ENCODE measurements at regions not wholly inside any gene's neighbourhood (a gene's known extent, or its start where the extent isn't known, plus 50 kb on each side); places are given as distances from the start of the nearest gene placed in this dataset.
"Not testable (repeated sequence)": the region's sequence is repeated elsewhere in the genome, so short reads cannot be mapped to it uniquely, and the experiment has no call there.

DNA sequence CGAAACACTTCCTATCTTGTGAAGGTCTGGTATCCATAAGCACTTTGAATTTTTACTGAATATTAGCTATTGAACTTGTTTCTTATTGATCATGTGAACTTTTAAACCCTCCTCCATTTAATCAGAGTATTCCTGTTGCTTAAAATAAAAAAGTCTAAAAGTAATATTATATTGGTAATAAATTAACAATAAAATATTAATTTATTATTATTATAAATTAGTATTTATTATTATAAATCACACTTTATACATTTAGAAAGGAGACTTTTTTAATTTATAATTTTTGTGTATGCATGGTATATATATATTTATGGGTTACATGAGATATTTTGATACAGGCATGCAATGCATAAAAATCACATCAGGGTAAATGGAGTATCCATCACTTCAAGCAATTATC is 295.4 kb upstream of the NETO1 start:
- no peak for DNase-seq

DNA sequence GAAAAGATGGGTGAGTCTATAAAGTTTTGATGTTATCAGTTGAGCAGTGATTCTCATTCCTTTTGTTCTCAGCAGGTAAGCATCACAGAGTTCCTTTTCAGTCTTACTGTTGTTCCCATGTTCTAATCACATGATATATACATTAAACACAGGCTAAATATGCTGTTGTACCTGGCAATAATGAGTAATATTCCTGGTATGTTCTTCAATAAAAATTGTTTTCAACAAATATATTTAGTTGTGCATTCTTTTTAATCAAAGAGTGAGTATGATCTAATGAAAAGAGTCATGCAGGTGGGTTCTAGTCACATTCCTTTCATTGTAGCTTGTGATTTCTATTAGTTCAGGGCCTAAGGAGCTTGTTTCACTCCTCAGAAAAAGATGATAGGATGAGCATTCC is 288.3 kb upstream of the NETO1 start:
- no peak for DNase-seq

DNA sequence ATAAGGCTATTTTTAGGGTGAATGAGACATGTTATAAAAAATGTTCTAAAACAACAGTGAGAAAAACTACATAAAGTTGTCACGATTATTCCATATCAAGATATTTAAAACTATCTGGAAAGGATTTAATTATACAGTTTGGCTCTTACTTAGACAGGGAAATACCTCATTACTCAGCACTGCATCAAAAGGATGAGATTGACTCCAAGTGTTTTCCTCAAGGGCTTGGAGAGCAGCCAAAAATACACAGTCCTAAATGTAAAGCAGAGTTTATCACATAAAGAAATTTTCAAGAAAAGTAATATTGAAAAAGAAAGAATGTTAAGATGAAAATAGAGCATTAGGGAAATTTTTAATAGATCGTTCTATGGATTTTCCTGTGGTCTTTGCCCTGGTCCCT is 285.5 kb upstream of the NETO1 start:
- DNase-seq, result no peak

DNA sequence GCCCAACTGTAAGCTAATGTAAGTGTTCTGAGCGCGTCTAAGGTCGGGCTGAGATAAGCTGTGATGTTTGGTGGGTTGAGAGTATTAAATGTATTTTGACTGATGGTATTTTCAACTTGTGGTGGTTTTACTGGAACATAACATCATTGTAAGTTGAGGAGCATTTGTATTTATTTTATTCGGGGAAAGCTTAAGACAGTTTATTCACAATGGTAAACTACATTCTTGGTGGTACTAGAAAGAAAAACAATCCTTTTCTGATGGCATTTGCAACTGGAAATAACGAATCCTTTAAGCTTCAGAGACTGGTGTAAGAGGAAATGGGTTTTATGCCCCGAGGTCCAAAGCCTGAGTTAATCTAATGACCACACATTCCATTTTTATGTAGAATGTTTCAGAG is 283.3 kb upstream of the NETO1 start:
- no peak for DNase-seq

DNA sequence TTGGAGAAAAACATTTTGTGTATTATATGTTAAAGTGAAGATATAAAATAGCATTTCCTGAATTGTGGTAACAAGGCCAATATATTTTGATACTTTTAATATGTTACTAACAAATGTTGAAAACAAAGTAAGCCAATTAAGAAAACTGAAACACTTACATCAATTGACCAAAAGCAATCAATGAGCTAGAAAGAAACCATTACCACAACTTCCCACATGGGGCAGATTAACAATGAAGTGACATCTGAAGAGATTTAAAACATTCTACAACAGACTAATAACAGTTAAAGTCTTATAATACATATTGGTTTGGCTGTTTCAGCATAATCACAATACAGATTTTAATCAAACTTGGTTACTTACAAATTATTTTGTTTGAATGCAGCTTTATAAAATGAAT is 282.4 kb upstream of the NETO1 start:
- no peak for DNase-seq

DNA sequence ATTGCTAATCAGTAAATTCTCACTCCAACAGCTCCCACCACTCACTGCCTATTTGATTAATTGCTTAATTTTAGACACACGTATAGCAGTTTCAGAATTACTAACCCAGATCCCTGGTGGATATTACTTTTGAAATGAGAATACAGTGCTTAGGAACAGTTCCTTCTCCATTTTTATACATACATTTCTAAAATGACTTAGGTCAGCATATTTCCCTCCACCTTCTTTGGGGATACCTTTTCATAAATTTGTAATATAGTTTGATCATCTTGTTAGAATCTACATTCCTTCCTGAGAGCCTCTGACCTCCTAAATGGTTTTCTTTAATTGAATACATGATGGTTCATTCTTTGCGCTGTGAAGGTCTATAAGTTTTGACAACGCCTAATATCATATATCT is 279.8 kb upstream of the NETO1 start:
- no peak for DNase-seq

DNA sequence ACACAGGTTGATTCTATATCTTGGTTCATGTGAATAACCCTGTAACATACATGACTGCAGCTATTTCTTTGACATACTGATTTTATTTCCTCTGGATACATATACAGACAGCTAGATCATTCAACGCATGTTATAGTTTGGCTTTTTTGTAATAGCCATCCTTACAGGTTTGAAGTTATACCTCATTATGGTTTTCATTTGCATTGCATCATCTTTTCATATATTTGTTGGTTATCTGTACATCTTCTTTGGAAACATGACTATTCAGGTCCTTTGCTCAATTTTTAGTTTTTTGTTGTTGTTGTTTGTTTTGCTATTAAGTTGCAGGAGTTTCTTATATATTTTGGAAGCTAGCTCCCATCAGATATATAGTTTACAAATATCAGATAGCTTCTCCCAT is 276.2 kb upstream of the NETO1 start:
- no peak for DNase-seq

DNA sequence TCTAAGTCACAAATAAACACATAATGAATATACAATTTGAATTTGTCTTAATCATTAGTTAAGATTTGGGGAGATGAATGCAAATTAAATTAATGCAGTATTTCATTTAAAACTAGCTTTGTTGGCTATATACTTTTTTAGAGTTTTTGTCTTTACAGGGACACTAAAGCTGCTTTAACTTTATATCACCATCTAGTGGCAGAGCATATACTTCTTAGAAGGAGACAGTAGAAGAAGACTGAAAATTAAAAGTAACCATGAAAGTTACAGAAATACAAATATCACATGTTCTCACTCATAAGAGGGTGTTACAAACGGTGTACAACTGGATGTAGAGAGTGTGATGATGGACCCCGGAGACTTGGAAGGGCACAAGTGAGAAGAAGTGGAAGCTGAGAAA is 268.3 kb upstream of the NETO1 start:
- DNase-seq, result peak; percentile 56

DNA sequence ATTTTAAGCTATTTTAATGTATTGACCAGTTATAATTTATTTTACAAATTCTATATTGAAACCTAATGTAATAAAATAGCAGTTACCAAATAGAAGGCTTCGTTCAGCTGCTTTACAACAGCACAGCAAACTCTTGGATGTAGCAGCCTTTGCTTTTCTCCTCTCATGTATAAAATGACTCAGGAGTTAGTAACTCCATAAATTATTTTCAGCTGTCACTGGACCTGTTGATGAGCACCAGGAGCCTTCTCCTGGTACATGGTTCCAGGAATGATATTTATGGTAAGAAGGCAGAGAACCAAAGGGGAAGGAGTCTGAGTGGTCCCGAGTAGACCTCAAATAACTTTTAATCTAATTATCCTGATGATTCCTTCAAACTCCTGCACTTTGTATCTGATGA is 256.4 kb upstream of the NETO1 start:
- no peak for DNase-seq

DNA sequence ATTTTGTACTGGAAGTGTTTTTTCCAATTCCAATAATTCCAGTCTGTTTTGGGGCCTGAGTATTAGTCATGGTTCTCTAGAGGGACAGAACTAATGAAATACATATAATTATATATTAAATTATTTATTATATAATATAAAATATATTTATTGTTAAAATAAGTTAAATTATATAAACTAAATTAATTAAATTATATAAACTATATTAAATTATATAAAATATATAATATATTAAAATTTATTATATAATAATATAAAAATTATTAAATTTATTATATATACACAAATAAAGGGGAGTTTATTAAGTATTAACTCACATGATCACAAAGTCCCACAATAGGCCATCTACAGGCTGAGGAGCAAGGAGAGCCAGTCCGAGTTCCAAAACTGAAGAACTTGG is 253.4 kb upstream of the NETO1 start:
- no peak for DNase-seq

DNA sequence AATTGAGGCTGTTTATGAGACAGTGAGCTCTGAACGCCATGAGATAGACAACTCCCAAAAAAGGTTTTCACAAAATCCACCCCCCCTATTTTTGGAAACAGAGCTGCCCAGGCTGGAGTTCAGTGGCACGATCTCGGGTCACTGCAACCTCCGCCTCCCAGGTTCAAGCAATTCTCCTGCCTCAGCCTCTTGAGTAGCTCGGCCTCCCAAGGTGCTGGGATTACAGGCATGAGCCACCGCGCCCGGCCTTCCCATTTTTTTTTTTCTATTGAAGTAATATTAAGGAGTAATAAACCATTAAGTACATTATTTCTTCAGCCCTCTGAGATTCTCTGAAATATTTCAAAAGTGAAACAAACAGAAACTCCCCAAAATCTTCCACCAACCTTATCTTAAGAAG is 252.8 kb upstream of the NETO1 start:
- DNase-seq, result no peak

DNA sequence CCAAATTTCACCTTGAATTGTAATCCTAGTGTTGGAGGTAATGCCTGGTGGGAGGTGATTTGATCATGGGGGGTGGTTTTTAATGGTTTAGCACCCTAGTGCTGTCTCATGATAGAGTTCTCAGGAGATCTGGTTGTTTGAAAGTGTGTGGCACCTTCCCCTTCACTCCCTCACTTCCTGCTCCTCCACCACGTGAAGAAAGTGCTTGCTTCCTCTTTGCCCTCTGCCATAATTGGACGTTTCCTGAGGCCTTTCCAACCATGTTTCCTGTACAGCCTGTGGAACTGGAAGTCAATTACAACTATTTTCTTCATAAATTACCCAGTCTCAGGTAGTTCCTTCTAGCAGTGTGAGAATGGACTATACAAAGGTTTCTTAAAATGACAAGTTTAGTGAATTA is 251.8 kb upstream of the NETO1 start:
- no peak for DNase-seq

DNA sequence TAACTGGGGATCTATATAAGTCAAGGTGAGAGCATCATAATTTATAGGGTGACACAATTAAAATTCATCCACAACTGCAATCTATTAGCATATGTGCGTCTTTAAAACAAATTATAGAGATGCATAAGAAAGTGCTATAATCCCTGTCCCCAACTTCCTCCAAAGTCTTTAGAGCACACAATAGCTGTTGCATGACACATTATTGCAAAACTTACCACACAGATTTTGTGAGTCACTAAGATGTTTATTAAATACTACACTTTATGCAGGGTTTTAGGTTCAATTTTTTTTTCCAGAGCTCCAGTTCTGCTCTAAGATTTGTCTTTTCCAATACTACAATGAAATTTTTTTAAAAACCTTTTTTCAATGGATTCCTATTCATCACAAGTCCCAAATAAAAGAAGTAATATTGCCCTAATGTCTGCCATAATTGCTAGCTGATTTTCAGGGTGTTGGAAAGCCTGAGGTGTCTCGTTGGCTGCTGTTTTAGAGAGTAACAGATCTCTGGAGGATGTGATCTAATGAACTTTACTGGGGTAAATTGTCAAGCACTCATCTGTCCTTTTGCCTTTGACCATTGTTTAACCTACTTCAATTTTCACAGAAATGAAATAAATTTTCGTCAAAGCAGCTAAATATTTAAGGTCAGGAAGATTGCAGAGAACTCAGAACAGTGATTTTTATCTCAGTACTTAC is 250.5 kb upstream of the NETO1 start:
- DNase-seq, result no peak

DNA sequence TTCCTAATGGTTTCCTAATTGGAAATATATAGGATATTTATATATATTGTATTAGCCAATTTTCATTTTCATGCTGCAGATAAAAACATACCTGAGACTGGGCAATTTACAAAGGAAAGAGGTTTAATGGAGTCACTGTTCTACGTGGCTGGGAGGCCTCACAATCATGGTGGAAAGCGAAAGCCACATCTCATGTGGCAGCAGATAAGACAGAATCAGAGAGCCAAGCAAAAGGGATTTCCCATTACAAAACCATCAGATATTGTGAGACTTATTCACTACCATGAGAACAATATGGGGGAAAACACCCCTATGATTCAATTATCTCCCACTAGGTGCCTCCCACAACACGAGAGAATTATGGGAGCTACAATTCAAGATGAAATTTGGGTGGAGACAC is 242.5 kb upstream of the NETO1 start:
- no peak for DNase-seq

DNA sequence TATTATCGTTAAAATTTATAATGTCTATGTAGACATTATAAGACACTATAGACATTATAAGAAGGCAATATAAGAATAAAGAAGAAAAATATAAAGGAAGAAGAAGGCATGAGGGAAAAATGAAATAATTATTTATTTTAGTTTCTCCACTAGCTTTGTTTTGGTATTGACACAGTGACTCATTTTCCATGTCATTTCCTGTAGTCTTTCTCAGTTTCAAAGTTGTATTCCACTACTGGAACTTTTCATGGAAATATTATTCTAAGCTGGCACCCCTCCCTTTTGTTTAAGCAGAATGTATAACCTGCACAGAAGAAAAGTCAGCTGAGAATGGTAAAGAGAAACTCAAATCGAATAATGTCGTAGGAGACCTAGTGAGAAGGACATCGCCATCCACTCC is 234.2 kb upstream of the NETO1 start:
- no peak for DNase-seq

DNA sequence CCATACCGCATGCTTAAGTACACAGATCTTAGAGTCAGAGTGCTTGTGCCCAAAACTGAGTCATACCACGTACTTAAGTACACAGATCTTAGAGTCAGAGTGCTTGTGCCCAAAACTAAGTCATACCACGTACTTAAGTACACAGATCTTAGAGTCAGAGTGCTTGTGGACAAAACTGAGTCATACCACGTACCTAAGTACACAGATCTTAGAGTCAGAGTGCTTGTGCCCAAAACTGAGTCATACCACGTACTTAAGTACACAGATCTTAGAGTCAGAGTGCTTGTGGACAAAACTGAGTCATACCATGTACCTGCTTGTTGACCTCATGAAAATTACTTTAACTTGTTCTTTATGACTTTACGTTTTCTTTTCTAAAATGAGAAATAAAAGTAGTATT is 233.7 kb upstream of the NETO1 start:
- not testable (repeated sequence) for DNase-seq

DNA sequence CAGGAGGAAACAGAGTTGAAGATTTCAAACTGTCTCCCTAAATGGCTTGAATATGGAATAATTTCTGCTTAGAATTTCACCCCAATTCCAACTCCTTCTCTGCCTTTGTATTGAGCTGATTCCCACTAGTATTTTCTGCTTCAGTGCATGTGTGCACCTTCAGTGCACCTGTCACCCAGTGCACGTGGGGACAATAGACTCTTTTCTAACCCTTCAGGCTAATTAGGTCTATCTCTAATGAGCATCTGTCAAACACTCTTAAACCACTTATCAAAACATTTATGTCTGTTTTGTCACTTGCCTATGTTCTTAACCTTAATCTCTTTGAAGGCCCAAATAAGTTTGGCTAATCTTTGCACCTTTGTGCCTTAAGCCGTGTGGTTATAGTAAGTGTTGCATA is 232.0 kb upstream of the NETO1 start:
- peak; percentile 93 for DNase-seq

DNA sequence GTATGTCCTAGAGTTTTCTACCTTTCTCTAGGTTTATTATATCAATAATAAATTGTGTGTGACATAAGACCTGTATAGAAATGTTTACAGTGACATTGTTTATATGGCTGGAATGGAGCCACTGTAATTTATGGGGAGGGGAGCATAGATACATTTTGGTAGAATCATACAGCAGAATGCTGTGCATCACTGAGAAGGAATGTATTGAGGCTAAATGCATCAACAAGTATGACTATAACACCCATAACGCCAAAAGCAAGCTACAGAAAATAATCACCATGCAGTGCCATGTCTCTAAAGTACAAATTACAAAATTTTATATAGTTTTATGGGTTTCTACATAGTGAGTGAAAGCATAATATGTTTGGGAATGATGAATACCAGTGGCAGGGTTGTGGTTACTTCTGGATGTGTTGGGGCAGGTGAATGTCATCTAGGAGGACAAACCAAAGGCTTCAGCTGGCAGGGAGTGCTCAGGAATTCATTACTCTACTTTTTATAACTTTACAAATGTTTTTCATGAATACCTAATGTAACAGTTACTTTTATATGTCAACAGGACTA is 226.0 kb upstream of the NETO1 start:
- no peak for DNase-seq

DNA sequence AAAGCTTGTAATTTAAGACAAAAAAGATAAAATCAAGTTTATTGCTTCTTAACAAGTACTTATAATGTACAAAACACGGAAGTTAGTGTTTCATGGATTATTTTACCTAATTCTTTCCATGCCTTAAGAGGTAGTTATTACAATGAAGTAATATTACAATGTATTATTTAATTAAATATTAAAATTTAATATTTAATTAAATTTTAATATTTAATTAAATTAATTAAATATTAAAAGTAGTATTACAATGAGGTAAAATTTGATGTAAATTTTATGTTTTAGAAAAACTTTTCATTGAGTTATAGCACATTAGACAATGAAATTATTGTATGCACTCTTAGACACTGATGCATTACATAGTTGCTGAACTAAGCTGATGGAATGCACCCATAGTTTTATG is 220.7 kb upstream of the NETO1 start:
- no peak for DNase-seq

DNA sequence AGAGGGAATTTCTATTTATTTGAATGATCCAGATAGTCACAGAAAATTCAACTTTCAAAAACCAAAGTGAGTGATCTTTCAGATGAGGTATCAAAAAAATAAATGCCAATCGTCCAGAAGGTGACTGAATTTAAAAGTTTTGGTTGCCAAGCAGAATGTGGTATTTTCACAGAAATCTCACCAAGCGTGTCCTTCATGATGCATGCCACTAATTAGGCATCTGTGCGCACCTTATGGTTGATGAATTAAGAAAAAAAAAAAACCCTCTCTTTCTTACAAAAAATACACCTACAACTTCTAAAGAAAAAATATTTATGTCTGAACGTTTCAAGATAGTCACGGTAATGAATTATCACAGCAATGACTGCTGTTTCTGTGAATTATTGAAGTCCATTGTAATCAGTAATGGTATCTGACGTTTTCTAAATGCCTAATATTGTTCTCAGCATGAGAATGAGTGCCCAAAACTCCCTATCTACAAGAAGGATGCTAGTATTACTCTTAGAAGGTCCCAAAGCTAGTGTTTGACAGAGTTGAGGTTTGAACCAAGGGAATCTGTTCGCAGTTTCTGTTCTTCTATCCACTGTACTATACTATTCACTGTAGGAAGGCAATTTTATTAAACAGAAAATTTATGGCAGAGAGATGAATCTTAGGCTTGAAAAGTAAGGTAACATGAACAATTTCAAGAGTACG is 219.6 kb upstream of the NETO1 start:
- DNase-seq, result no peak

DNA sequence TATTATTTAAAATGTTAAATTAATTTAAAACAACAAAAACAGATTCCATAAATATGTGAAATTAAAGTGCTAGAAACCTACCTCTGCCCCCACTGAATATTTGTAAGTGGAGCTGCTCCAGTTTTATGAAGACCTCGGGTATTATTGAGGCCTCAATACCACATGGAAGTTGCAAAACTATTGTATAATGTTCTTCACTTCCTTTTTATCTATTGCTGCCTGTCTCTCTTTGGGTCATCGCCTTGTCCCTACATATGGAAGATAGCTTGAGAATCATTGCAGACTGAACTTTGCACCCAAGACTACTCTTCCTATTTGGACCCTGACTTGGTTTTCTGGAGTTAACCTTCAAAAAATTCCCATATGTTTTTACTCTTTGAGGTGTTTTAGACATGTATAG is 212.1 kb upstream of the NETO1 start:
- DNase-seq, result no peak

DNA sequence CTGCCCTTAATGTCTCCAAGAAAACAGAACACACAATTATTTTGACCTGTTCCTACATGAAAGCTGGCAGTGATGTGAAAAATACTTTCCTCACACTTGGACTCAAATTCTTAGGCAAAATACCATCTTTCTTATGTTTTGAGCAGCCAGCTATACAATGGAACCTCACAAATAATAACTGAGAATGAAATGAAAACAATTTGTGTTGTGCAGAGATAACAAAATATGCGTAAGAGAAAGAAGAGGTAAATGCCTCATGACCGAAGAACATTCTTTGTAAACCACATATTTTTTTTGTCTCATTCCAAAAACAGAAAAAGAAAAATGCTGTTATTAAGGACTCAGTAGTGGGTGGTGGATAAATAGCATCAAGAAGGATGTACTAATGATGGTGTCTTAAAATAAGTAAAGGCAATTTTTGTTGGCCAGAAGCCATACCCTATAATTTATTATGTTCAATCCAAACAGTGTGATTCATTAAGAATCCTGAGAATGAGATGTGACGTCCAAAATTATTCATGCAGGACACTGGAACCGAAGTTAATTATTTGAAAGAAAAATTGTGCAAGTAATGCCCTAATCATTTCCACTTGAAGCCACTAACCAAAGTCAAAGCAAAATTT is 193.0 kb upstream of the NETO1 start:
- no peak for DNase-seq

DNA sequence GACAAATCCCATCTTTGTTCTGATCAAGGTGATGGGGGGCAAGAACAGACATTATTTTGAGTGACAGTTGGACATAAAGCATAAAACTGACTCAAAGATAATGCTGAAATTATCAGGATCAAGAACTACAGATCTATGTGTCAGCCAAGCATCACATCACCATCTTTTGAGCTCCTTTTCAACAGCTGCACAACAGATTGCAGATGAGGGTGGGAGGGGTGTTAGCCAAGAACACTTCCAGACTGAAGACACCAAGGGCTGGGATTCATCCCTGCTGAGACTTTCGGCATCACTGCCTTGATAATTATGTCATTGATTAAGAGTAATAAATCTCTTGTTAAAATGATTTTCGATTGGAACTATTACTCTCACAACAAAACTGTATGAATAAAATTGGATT is 191.5 kb upstream of the NETO1 start:
- DNase-seq, result no peak

DNA sequence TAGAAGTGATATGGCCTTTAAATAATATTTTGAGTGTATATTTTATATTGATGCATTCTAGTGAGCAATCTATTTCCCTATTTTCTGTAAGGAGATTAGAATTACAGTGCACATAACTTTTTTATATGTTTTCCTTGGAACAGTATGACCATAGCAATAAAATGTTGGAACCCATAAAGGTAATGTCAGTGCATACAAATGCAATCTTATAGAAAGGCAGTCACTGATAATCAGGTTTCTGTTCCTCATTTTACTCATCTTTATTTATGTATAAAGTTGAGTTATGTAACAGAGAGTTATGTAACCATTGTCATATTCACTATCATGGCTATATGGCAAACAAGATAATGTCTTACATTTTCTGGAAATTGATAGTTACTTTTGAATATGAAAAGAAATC is 179.9 kb upstream of the NETO1 start:
- no peak for DNase-seq

Data from NCI-H146 (cell line).